ENCODE measurements at regions not wholly inside any gene's neighbourhood (a gene's known extent, or its start where the extent isn't known, plus 50 kb on each side); places are given as distances from the start of the nearest gene placed in this dataset.

DNA sequence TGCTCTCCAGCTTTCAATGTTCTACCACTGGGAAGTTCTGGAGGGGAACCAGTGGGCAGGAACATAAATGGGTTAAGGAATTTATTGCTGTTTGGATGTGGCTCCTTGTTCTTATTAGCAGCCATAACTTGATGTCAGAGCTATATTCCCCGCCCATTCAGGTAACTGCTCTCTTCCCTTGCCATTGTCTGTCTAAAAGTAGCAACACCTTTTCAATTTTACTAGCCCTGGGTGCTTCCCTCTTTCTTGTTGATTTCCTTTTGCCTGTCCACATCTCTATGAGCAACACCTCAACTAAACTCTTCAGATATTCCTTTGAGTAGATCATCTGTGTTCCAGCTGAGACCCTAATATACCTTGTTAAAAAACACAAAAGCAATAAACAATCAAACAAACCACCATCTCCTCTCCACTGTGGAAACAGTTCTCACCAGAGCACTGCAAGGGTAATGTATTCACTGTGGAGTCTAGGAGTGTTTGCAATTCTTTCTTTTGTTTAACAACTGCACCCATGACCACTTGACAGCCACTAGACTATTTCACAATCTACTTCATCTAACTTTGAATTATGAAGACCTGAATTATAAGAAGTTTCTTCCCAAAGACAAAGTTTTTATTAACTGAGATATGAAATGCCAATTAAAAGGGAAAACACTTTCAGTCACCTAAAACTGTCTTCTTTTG, 436.7 kb downstream of the IPMK start:
- no peak for TF ChIP-seq USF1 (IDR thresholded peaks at IDR 0.05; ENCODE audit: borderline replicate concordance, low read depth)
- no peak for TF ChIP-seq POLR2AphosphoS5 (IDR thresholded peaks at IDR 0.05; ENCODE audit: low read depth, low read length)
- no peak for TF ChIP-seq GABPA (IDR thresholded peaks at IDR 0.05; ENCODE audit: low read depth)
- no peak for TF ChIP-seq RAD21 (IDR thresholded peaks at IDR 0.05; ENCODE audit: low read length)
- TF ChIP-seq, protein P1, sequence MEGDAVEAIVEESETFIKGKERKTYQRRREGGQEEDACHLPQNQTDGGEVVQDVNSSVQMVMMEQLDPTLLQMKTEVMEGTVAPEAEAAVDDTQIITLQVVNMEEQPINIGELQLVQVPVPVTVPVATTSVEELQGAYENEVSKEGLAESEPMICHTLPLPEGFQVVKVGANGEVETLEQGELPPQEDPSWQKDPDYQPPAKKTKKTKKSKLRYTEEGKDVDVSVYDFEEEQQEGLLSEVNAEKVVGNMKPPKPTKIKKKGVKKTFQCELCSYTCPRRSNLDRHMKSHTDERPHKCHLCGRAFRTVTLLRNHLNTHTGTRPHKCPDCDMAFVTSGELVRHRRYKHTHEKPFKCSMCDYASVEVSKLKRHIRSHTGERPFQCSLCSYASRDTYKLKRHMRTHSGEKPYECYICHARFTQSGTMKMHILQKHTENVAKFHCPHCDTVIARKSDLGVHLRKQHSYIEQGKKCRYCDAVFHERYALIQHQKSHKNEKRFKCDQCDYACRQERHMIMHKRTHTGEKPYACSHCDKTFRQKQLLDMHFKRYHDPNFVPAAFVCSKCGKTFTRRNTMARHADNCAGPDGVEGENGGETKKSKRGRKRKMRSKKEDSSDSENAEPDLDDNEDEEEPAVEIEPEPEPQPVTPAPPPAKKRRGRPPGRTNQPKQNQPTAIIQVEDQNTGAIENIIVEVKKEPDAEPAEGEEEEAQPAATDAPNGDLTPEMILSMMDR (IDR thresholded peaks at IDR 0.05): no peak
- TF ChIP-seq TCF12 (IDR thresholded peaks at IDR 0.05): no peak
- no peak for TF ChIP-seq EZH2phosphoT487 (IDR thresholded peaks at IDR 0.05; ENCODE audit: borderline replicate concordance, low read depth)
- TF ChIP-seq FOSL2 (IDR thresholded peaks at IDR 0.05; ENCODE audit: borderline replicate concordance, low read depth): no peak
- TF ChIP-seq SIN3A (IDR thresholded peaks at IDR 0.05; ENCODE audit: borderline replicate concordance, low read depth, low read length): no peak
- TF ChIP-seq, protein P2, sequence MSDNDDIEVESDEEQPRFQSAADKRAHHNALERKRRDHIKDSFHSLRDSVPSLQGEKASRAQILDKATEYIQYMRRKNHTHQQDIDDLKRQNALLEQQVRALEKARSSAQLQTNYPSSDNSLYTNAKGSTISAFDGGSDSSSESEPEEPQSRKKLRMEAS (IDR thresholded peaks at IDR 0.05; ENCODE audit: low read depth): no peak
- TF ChIP-seq SMC3 (IDR thresholded peaks at IDR 0.05; ENCODE audit: low read depth, low read length): no peak
- TF ChIP-seq, protein P3, sequence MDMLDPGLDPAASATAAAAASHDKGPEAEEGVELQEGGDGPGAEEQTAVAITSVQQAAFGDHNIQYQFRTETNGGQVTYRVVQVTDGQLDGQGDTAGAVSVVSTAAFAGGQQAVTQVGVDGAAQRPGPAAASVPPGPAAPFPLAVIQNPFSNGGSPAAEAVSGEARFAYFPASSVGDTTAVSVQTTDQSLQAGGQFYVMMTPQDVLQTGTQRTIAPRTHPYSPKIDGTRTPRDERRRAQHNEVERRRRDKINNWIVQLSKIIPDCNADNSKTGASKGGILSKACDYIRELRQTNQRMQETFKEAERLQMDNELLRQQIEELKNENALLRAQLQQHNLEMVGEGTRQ (IDR thresholded peaks at IDR 0.05; ENCODE audit: borderline replicate concordance, low read depth, low read length): no peak
